ENCODE measurements at regions not wholly inside any gene's neighbourhood (a gene's known extent, or its start where the extent isn't known, plus 50 kb on each side); places are given as distances from the start of the nearest gene placed in this dataset.

- no peak for DNase-seq
Observed at GRCh38 chr3:182739619-182740018, 53.7 kb upstream of the ATP11B start.

- DNase-seq, result no peak
Observed at GRCh38 chr3:182740710-182741109, 52.6 kb upstream of the ATP11B start.

GRCh38 chr3:182741214-182741613 lies 52.1 kb upstream of the ATP11B start:
- DNase-seq, result no peak

Measured in HCEC 1CT (cell line).